OCI-LY3 (cell line): ENCODE measurements at regions not wholly inside any gene's neighbourhood (a gene's known extent, or its start where the extent isn't known, plus 50 kb on each side); places are given as distances from the start of the nearest gene placed in this dataset.

Source experiments
- H2AFZ ChIP-seq: fragments of 200-600, 300-600 bp; shearing (Covaris generic); 2 replicates; pipeline ENCODE4 v1.6.0; 2014; ENCODE audit warnings: antibody characterized with exemption, low read depth, low read length
- H3K27ac ChIP-seq: fragments of 200-600, 300-600 bp; sonication (generic); 2 replicates; pipeline ENCODE4 v1.5.1; 2014; ENCODE audit warnings: mild to moderate bottlenecking, low read length, moderate library complexity, mixed read lengths
- H3K27me3 ChIP-seq: fragments of 200-600, 300-600 bp; sonication (generic); 2 replicates; pipeline ENCODE4 v1.6.1; 2014; ENCODE audit warnings: low read depth, low read length, mixed read lengths
- H3K36me3 ChIP-seq: fragments of 200-600, 300-600 bp; sonication (generic); replicated peaks from 2 replicates; pipeline ENCODE3; 2014; ENCODE audit warnings: low read depth, low read length, mixed read lengths
- H3K4me1 ChIP-seq: fragments of 300-600, 200-600 bp; sonication (generic); 2 replicates; pipeline ENCODE4 v1.6.1; 2014; ENCODE audit warnings: low read length, mixed read lengths
- H3K4me2 ChIP-seq: fragments of 200-600, 300-600 bp; sonication (generic); 2 replicates; pipeline ENCODE4 v1.6.1; 2014; ENCODE audit warnings: low read length, mixed read lengths
- H3K4me3 ChIP-seq: fragments of 300-600, 200-600 bp; sonication (generic); 2 replicates; pipeline ENCODE4 v1.5.1; 2014; ENCODE audit warnings: antibody characterized with exemption, mild to moderate bottlenecking, low read length, moderate library complexity
- H3K79me2 ChIP-seq: fragments of 300-600, 200-600 bp; shearing (Covaris generic); 2 replicates; pipeline ENCODE4 v1.6.1; 2014; ENCODE audit warnings: mild to moderate bottlenecking, low read length, mixed read lengths
- H3K9ac ChIP-seq: fragments of 300-600, 200-600 bp; shearing (Covaris generic); 2 replicates; pipeline ENCODE4 v1.6.0; 2014; ENCODE audit warnings: mild to moderate bottlenecking, low read length, moderate library complexity
- H3K9me3 ChIP-seq: fragments of 200-600, 300-600 bp; shearing (Covaris generic); 2 replicates; pipeline ENCODE4 v1.6.1; 2014; ENCODE audit warnings: low read length, mixed read lengths; ENCODE audit not compliant: insufficient read depth
- H4K20me1 ChIP-seq: fragments of 200-600, 300-600 bp; sonication (generic); 2 replicates; pipeline ENCODE4 v1.6.1; 2016; ENCODE audit warnings: low read length, mixed read lengths; ENCODE audit not compliant: insufficient read depth
- CTCF ChIP-seq: fragments of 200-600, 300-600 bp; sonication (generic); IDR thresholded peaks from 2 replicates; pipeline ENCODE4 v1.5.1; 2014; ENCODE audit warnings: antibody characterized with exemption, low read length, low read depth
- EZH2phosphoT487 ChIP-seq: fragments of 200-600 bp; shearing (Covaris generic); IDR thresholded peaks from 2 replicates; pipeline ENCODE4 v1.6.1; 2018; ENCODE audit warnings: antibody characterized with exemption, mixed run types, low read depth

DNA sequence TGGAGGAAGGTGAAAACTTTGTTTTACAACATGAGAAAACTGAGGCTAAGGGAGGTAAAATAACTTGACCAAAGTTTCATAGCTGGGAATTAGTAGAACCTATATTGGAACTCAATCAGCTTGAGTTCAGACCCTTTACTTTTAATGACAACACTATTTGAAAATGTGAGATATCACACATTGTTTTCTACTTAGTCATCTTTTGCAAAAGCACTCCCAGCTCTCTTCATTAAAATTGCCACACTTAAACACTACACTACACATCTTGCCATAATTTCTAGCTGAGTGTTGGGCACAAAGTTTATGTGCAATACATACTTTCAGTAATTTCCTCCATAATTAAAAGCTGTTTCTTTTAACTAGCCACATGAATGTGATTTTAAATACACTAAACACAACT lies 230.4 kb upstream of the DCBLD2 start:
- Histone ChIP-seq H3K4me2 (no peak overlapping the region), H3K36me3 (no peaks in the 10 kb centered on the region), H4K20me1 (no peaks in the 10 kb centered on the region), H3K4me1 (no peaks in the 10 kb centered on the region), H3K27ac (no peak overlapping the region), H3K27me3 (no peaks in the 10 kb centered on the region), H3K9ac (no peak overlapping the region), H2AFZ (no peak overlapping the region), H3K79me2 (no peaks in the 10 kb centered on the region), H3K4me3 (no peak overlapping the region), H3K9me3 (no peaks in the 10 kb centered on the region)
- no peak for TF ChIP-seq CTCF
- no peak for TF ChIP-seq EZH2phosphoT487

DNA sequence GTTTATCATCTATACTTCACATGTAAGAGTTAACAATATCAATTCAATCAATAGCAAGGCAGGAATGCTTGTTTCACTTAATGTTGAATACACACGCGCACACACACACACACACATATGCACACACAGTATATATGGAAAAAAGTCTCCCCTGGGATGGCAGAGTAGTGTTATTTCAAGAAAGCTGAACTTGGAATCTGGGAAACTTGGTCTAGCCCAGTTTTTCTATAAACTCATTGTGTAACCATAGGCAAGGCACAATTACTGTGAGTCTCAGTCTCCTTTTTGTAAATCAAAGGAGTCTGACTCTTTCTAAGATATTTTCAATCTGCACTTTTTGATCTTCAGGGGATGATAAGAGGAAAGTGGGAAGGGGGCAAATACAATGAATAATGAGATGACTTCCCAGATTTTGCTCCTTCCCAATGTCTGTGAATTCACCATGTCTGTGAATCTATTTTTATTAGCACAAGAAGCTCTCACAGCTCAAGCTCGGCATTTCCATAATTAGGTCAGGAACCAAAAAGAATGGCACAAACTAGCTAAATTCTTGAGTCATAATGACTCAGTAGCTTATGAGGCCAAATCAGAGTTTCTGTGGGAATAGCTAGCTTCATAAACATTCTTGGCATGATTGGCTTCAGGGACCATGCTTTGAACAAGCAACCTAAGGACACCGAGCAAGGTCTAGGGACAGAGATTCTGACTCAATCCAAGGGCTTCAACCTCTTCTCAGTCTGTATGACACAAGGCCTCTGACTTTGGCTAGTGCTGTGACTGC lies 227.4 kb upstream of the DCBLD2 start:
- Histone ChIP-seq H2AFZ (no peak overlapping the region), H3K4me1 (no peaks in the 10 kb centered on the region), H3K9me3 (no peaks in the 10 kb centered on the region)

DNA sequence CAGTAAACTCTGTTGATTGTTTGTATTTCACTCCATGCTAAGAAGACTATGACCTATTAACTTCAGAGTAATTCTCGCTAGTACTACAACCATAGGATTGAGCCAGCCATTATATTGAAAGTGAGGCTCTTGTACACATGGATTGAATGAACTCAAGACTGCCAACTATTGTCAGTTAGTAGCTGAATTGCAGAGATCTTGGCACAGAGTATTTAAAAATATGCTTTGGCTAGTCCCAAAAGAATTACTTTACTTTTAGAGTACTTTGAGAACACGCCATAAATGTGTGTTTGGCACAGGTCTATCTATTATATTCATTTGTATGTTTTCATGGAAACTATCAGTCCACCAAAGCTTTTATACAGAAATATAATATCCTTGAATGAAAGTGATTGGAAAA lies 226.7 kb upstream of the DCBLD2 start:
- no peak for TF ChIP-seq CTCF
- TF ChIP-seq EZH2phosphoT487 = no peak
- Histone ChIP-seq H3K9ac (no peak overlapping the region), H3K4me3 (no peak overlapping the region), H3K36me3 (no peaks in the 10 kb centered on the region), H3K4me2 (no peak overlapping the region), H4K20me1 (no peaks in the 10 kb centered on the region), H3K27ac (no peak overlapping the region), H3K4me1 (no peaks in the 10 kb centered on the region), H3K27me3 (no peaks in the 10 kb centered on the region), H3K9me3 (no peaks in the 10 kb centered on the region), H3K79me2 (no peaks in the 10 kb centered on the region), H2AFZ (no peak overlapping the region)

More for the DNA sequence above, 227.4 kb upstream of the DCBLD2 start:
- no peak overlapping the region for H3K27ac ChIP-seq
- H4K20me1 ChIP-seq = no peaks in the 10 kb centered on the region
- TF ChIP-seq CTCF = no peak
- no peak for TF ChIP-seq EZH2phosphoT487
- H3K27me3 ChIP-seq = no peaks in the 10 kb centered on the region
- H3K9ac ChIP-seq = no peak overlapping the region
- no peak overlapping the region for H3K4me2 ChIP-seq
- H3K4me3 ChIP-seq = no peak overlapping the region
- no peaks in the 10 kb centered on the region for H3K79me2 ChIP-seq
- no peaks in the 10 kb centered on the region for H3K36me3 ChIP-seq

- Histone ChIP-seq H3K27me3 (no peaks in the 10 kb centered on the region), H3K27ac (no peak overlapping the region), H3K4me2 (no peak overlapping the region), H4K20me1 (no peaks in the 10 kb centered on the region), H2AFZ (no peak overlapping the region), H3K79me2 (no peaks in the 10 kb centered on the region), H3K4me3 (no peak overlapping the region), H3K9ac (no peak overlapping the region), H3K9me3 (no peaks in the 10 kb centered on the region), H3K4me1 (no peaks in the 10 kb centered on the region), H3K36me3 (no peaks in the 10 kb centered on the region)
- TF ChIP-seq EZH2phosphoT487 = no peak
- TF ChIP-seq CTCF = no peak
Observed at GRCh38 chr3:99126316-99126715, 224.8 kb upstream of the DCBLD2 start.
